ENCODE measurements at regions not wholly inside any gene's neighbourhood (a gene's known extent, or its start where the extent isn't known, plus 50 kb on each side); places are given as distances from the start of the nearest gene placed in this dataset.

- TF ChIP-seq POLR2AphosphoS5 (IDR thresholded peaks at IDR 0.05) (no peak), POLR2A (IDR thresholded peaks at IDR 0.05) (no peak)
- TF ChIP-seq, protein P1, sequence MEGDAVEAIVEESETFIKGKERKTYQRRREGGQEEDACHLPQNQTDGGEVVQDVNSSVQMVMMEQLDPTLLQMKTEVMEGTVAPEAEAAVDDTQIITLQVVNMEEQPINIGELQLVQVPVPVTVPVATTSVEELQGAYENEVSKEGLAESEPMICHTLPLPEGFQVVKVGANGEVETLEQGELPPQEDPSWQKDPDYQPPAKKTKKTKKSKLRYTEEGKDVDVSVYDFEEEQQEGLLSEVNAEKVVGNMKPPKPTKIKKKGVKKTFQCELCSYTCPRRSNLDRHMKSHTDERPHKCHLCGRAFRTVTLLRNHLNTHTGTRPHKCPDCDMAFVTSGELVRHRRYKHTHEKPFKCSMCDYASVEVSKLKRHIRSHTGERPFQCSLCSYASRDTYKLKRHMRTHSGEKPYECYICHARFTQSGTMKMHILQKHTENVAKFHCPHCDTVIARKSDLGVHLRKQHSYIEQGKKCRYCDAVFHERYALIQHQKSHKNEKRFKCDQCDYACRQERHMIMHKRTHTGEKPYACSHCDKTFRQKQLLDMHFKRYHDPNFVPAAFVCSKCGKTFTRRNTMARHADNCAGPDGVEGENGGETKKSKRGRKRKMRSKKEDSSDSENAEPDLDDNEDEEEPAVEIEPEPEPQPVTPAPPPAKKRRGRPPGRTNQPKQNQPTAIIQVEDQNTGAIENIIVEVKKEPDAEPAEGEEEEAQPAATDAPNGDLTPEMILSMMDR (IDR thresholded peaks at IDR 0.05), result no peak
Observed at GRCh38 chr16:64215730-64216129, 906.1 kb downstream of the CDH11 start.

All from prostate gland (tissue), 2 donors.